OCI-LY7 (cell line): ENCODE measurements at regions not wholly inside any gene's neighbourhood (a gene's known extent, or its start where the extent isn't known, plus 50 kb on each side); places are given as distances from the start of the nearest gene placed in this dataset.

Experiments used
- BruUV-seq: library from RNA; stranded (reverse); fragments of 400-500 nt; replicated peaks from 2 replicates; lab custom pipeline; 2021; lab: Mats Ljungman, UMichigan
- CTCF ChIA-PET: fragments of 300-600 bp; sonication (Branson Sonifier 250); formaldehyde crosslinking; loops from one replicate; lab custom pipeline; 2022; ENCODE audit warnings: antibody characterized with exemption; ENCODE audit not compliant: unreplicated experiment; lab: Charles Lee
- POLR2A ChIA-PET: fragments of 300-600 bp; sonication (Branson Sonifier 250); formaldehyde crosslinking; loops from one replicate; lab custom pipeline; 2022; ENCODE audit warnings: antibody characterized with exemption; lab: Charles Lee
- DNase-seq: peaks from one replicate; pipeline ENCODE4 v3.0.0-alpha.2; 2015; ENCODE audit warnings: low spot score
- H2AFZ ChIP-seq: fragments of 200-600 bp; sonication (generic), shearing (Covaris generic); 2 replicates; pipeline ENCODE4 v1.6.1; 2014; ENCODE audit warnings: mild to moderate bottlenecking, antibody characterized with exemption, low read length, moderate library complexity
- H3K27ac ChIP-seq: fragments of 200-600 bp; sonication (generic); 2 replicates; pipeline ENCODE4 v1.5.1; 2014; ENCODE audit warnings: mixed run types, low read depth, mild to moderate bottlenecking, moderate library complexity, low read length, inconsistent platforms; ENCODE audit not compliant: poor library complexity, severe bottlenecking
- H3K36me3 ChIP-seq: fragments of 200-600 bp; sonication (generic); 2 replicates; pipeline ENCODE4 v1.6.1; 2014; ENCODE audit warnings: mild to moderate bottlenecking, antibody characterized with exemption, low read length, moderate library complexity, mixed read lengths; ENCODE audit not compliant: insufficient read depth
- H3K4me1 ChIP-seq: fragments of 200-600 bp; sonication (generic); 2 replicates; pipeline ENCODE4 v1.5.1; 2014; ENCODE audit warnings: mild to moderate bottlenecking, low read length; ENCODE audit not compliant: insufficient read depth, poor library complexity, severe bottlenecking
- H3K4me2 ChIP-seq: fragments of 200-600 bp; sonication (generic); 2 replicates; pipeline ENCODE4 v1.6.1; 2014; ENCODE audit warnings: mild to moderate bottlenecking, low read length
- H3K4me3 ChIP-seq: fragments of 200-600 bp; sonication (generic); 2 replicates; pipeline ENCODE4 v1.5.1; 2014; ENCODE audit warnings: mild to moderate bottlenecking, low read depth, low read length; ENCODE audit not compliant: poor library complexity, severe bottlenecking
- H3K79me2 ChIP-seq: fragments of 200-600 bp; sonication (generic); 2 replicates; pipeline ENCODE4 v1.6.1; 2016; ENCODE audit warnings: low read depth, mild to moderate bottlenecking, low read length, moderate library complexity, mixed read lengths; ENCODE audit not compliant: insufficient read depth
- H3K9me2 ChIP-seq: fragments of 200-600 bp; sonication (generic); 2 replicates; pipeline ENCODE4 v1.6.1; 2016; ENCODE audit warnings: mild to moderate bottlenecking, low read length, mixed read lengths; ENCODE audit not compliant: insufficient read depth
- H3K9me3 ChIP-seq: fragments of 200-600 bp; sonication (generic); 2 replicates; pipeline ENCODE4 v1.6.1; 2014; ENCODE audit warnings: mild to moderate bottlenecking, mixed run types, low read length, mixed read lengths
- H4K20me1 ChIP-seq: fragments of 200-600 bp; sonication (generic); 2 replicates; pipeline ENCODE4 v1.6.1; 2014; ENCODE audit warnings: mild to moderate bottlenecking, antibody characterized with exemption, low read length, moderate library complexity, mixed read lengths; ENCODE audit not compliant: insufficient read depth
- CTCF ChIP-seq: fragments of 200-600 bp; sonication (generic); conservative IDR thresholded peaks from 2 replicates; pipeline ENCODE4 v1.5.1; 2014; ENCODE audit warnings: mild to moderate bottlenecking, antibody characterized with exemption, low read length, moderate library complexity, mixed read lengths
- EZH2phosphoT487 ChIP-seq: fragments of 200-600 bp; sonication (generic); IDR thresholded peaks from 2 replicates; pipeline ENCODE4 v1.6.1; 2018; ENCODE audit warnings: low read depth, borderline replicate concordance, mild to moderate bottlenecking, mixed run types, antibody characterized with exemption, low read length, moderate library complexity, mixed read lengths
- intact Hi-C: fragments of 100-400 bp; cut with micrococcal nuclease; formaldehyde crosslinking; loops from one replicate; pipeline ENCODE4 v1.10.0; 2022; ENCODE audit not compliant: unreplicated experiment

GRCh38 chr6:163963205-163964120 is 548.9 kb downstream of the QKI start:
- intact Hi-C loops = no loop called here
- H3K79me2 ChIP-seq = no peaks in the 10 kb centered on the region
- no peaks in the 10 kb centered on the region for H3K36me3 ChIP-seq
- H4K20me1 ChIP-seq = no peaks in the 10 kb centered on the region
- H3K4me1 ChIP-seq = no peaks in the 10 kb centered on the region
- DNase-seq = no peak
- H3K4me3 ChIP-seq = no peak overlapping the region
- H2AFZ ChIP-seq = no peak overlapping the region
- TF ChIP-seq CTCF (no peak), EZH2phosphoT487 (no peak)
- POLR2A ChIA-PET = no interaction called here
- no peak overlapping the region for H3K27ac ChIP-seq
- H3K9me3 ChIP-seq = no peaks in the 10 kb centered on the region
- CTCF ChIA-PET = no interaction called here
- H3K4me2 ChIP-seq = no peak overlapping the region
- BruUV-seq = no TSS peak
- H3K9me2 ChIP-seq = no peaks in the 10 kb centered on the region

GRCh38 chr6:163962627-163963117 is 548.2 kb downstream of the QKI start:
- H3K4me3 ChIP-seq = no peak overlapping the region
- no peaks in the 10 kb centered on the region for H3K9me2 ChIP-seq
- H3K79me2 ChIP-seq = no peaks in the 10 kb centered on the region
- no peak for TF ChIP-seq CTCF
- TF ChIP-seq EZH2phosphoT487 = no peak
- no peaks in the 10 kb centered on the region for H3K4me1 ChIP-seq
- H3K27ac ChIP-seq = no peak overlapping the region
- no peaks in the 10 kb centered on the region for H3K36me3 ChIP-seq
- ChIA-PET POLR2A (no interaction called here), CTCF (no interaction called here)
- H3K4me2 ChIP-seq = no peak overlapping the region
- intact Hi-C loops = no loop called here
- H2AFZ ChIP-seq = no peak overlapping the region
- H4K20me1 ChIP-seq = no peaks in the 10 kb centered on the region
- H3K9me3 ChIP-seq = no peaks in the 10 kb centered on the region
- no TSS peak for BruUV-seq
- no peak for DNase-seq

- TF ChIP-seq EZH2phosphoT487 (no peak), CTCF (no peak)
- intact Hi-C loops = no loop called here
- no peaks in the 10 kb centered on the region for H3K36me3 ChIP-seq
- H3K9me3 ChIP-seq = no peaks in the 10 kb centered on the region
- no peaks in the 10 kb centered on the region for H3K9me2 ChIP-seq
- ChIA-PET POLR2A (interaction anchor here (1.1 kb wide), 1 partner anchor 436 kb away, joined by 3 read pairs; no protein-coding TSS in a partner anchor), CTCF (no interaction called here)
- no TSS peak for BruUV-seq
- H3K79me2 ChIP-seq = no peaks in the 10 kb centered on the region
- no peak overlapping the region for H3K27ac ChIP-seq
- H2AFZ ChIP-seq = no peak overlapping the region
- no peak for DNase-seq
- H4K20me1 ChIP-seq = no peaks in the 10 kb centered on the region
- no peak overlapping the region for H3K4me2 ChIP-seq
- H3K4me3 ChIP-seq = no peak overlapping the region
- no peaks in the 10 kb centered on the region for H3K4me1 ChIP-seq
Observed at GRCh38 chr6:163960128-163960527, 545.6 kb downstream of the QKI start.
